Endothelial cell of umbilical vein (primary cell): ENCODE measurements at regions not wholly inside any gene's neighbourhood (a gene's known extent, or its start where the extent isn't known, plus 50 kb on each side); places are given as distances from the start of the nearest gene placed in this dataset.

Experiments
- BruUV-seq: library from RNA; stranded (reverse); fragments of 400-500 nt; replicated peaks from 2 replicates; lab custom pipeline; 2021; lab: Mats Ljungman, UMichigan
- CTCF ChIA-PET: fragments of 300-600, 350-600 bp; sonication (Branson Sonifier 250); formaldehyde crosslinking; loops from one replicate; lab custom pipeline; 2021; ENCODE audit warnings: antibody characterized with exemption, inconsistent platforms; lab: Charles Lee
- POLR2A ChIA-PET: fragments of 300-600, 350-600 bp; sonication (Branson Sonifier 250); formaldehyde crosslinking; loops from one replicate; lab custom pipeline; 2021; ENCODE audit warnings: antibody characterized with exemption, inconsistent platforms; lab: Charles Lee
- DNase-seq: peaks from one replicate; pipeline ENCODE4 v3.0.0-alpha.2; 2011; ENCODE audit warnings: low read depth, low spot score
- FAIRE-seq: peaks from 2 replicates; lab custom pipeline; 2011; peaks lifted over from hg19 to GRCh38; lab: Jason Lieb, UNC
- H2AFZ ChIP-seq: 2 replicates; pipeline ENCODE4 v1.6.0; 2012; ENCODE audit warnings: low read depth, low read length, control low read depth, inconsistent platforms
- H3K27ac ChIP-seq: 2 replicates; pipeline ENCODE4 v1.5.1; 2011; ENCODE audit warnings: low read depth, mild to moderate bottlenecking, control low read depth, low read length, moderate library complexity; ENCODE audit not compliant: insufficient read depth
- H3K27me3 ChIP-seq, 2 experiments: 2 replicates each; pipeline versions ENCODE4 v1.6.0 to v1.6.1; 2011; ENCODE audit warnings: low read length in 2 of 2, mixed read lengths in 1 of 2; ENCODE audit not compliant: control insufficient read depth in 2 of 2, insufficient read depth in 2 of 2
- H3K36me3 ChIP-seq, 2 experiments: 2 replicates in 1 of 2; 3 replicates in 1 of 2; pipeline ENCODE4 v1.5.1; 2011; ENCODE audit warnings: low read length in 2 of 2, mild to moderate bottlenecking in 1 of 2, moderate library complexity in 1 of 2; ENCODE audit not compliant: control insufficient read depth in 2 of 2, insufficient read depth in 2 of 2; ENCODE audit errors: extremely low read depth in 1 of 2
- H3K4me1 ChIP-seq: 3 replicates; pipeline ENCODE4 v1.5.1; 2011; ENCODE audit warnings: mild to moderate bottlenecking, low read length; ENCODE audit not compliant: control insufficient read depth, insufficient read depth; ENCODE audit errors: extremely low read depth
- H3K4me2 ChIP-seq: 2 replicates; pipeline ENCODE4 v1.6.1; 2011; ENCODE audit warnings: low read length, control low read depth, mixed read lengths; ENCODE audit not compliant: insufficient read depth
- H3K4me3 ChIP-seq, 3 experiments: fragments of 200-600 bp in 1 of 3; sonication (generic), shearing (Covaris generic) in 1 of 3; replicated peaks in 1 of 3; 2 replicates each; pipeline ENCODE4 v1.5.1; 2011 to 2016; ENCODE audit warnings: control low read depth in 3 of 3, low read length in 3 of 3, mild to moderate bottlenecking in 2 of 3, inconsistent platforms in 1 of 3, low read depth in 1 of 3, moderate library complexity in 1 of 3; ENCODE audit not compliant: insufficient read depth in 1 of 3
- H3K79me2 ChIP-seq: 2 replicates; pipeline ENCODE4 v1.6.0; 2012; ENCODE audit warnings: low read length, inconsistent platforms; ENCODE audit not compliant: control insufficient read depth, insufficient read depth
- H3K9ac ChIP-seq: replicated peaks from 2 replicates; pipeline ENCODE3; 2011; ENCODE audit warnings: low read length, control low read depth; ENCODE audit not compliant: insufficient read depth; ENCODE audit errors: extremely low read depth
- H3K9me1 ChIP-seq: replicated peaks from 3 replicates; pipeline ENCODE4 v1.6.0; 2011; ENCODE audit warnings: mild to moderate bottlenecking, low read length; ENCODE audit not compliant: control insufficient read depth, insufficient read depth; ENCODE audit errors: extremely low read depth
- H3K9me3 ChIP-seq: replicated peaks from 2 replicates; pipeline ENCODE4 v1.5.1; 2012; ENCODE audit warnings: low read length, inconsistent platforms; ENCODE audit not compliant: control insufficient read depth, insufficient read depth
- H4K20me1 ChIP-seq: replicated peaks from 2 replicates; pipeline ENCODE3; 2011; ENCODE audit warnings: mild to moderate bottlenecking, low read length; ENCODE audit not compliant: control insufficient read depth, insufficient read depth; ENCODE audit errors: extremely low read depth
- CTCF ChIP-seq, 2 donors: IDR thresholded peaks; 1 replicate in 1 of 2; 2 replicates in 1 of 2; pipeline ENCODE4 v1.5.1; 2011; ENCODE audit warnings: low read length in 2 of 2, mild to moderate bottlenecking in 2 of 2, moderate library complexity in 2 of 2, control low read depth in 1 of 2, inconsistent platforms in 1 of 2, low read depth in 1 of 2; ENCODE audit not compliant: insufficient read depth in 1 of 2; ENCODE audit errors: extremely low read depth in 1 of 2
- EZH2 ChIP-seq: IDR thresholded peaks from 2 replicates; pipeline ENCODE4 v1.6.1; 2012; ENCODE audit warnings: borderline replicate concordance, low read depth, mild to moderate bottlenecking, moderate library complexity, low read length, inconsistent platforms; ENCODE audit not compliant: severe bottlenecking
- FOS ChIP-seq: IDR thresholded peaks from 2 replicates; pipeline ENCODE4 v1.6.1; 2011; ENCODE audit warnings: mild to moderate bottlenecking, low read length, moderate library complexity, borderline replicate concordance; ENCODE audit not compliant: insufficient read depth
- JUN ChIP-seq: IDR thresholded peaks from 2 replicates; pipeline ENCODE4 v1.6.1; 2011; ENCODE audit warnings: borderline replicate concordance, low read depth; ENCODE audit not compliant: insufficient read length, insufficient read depth
- MAX ChIP-seq: IDR thresholded peaks from 2 replicates; pipeline ENCODE4 v1.6.1; 2011; ENCODE audit not compliant: insufficient read depth, insufficient read length
- MYC ChIP-seq: IDR thresholded peaks from one replicate; pipeline ENCODE4 v1.6.1; 2011; ENCODE audit warnings: mild to moderate bottlenecking, low read depth, low read length
- POLR2A ChIP-seq: IDR thresholded peaks from 2 replicates; pipeline ENCODE4 v1.6.1; 2012; ENCODE audit warnings: low read depth, mild to moderate bottlenecking, control low read depth, low read length
- POLR2AphosphoS5 ChIP-seq: IDR thresholded peaks from 2 replicates; pipeline ENCODE4 v1.6.1; 2012; ENCODE audit warnings: low read depth, mild to moderate bottlenecking, control low read depth, low read length, moderate library complexity; ENCODE audit not compliant: insufficient read depth
- dilution Hi-C: fragments of 300-500 bp; cut with MboI; formaldehyde crosslinking; loops from one replicate; pipeline ENCODE4 v1.15.0; 2019; ENCODE audit warnings: low sequenced_read_pairs; ENCODE audit not compliant: extremely low pct_ligation_motif_present
- intact Hi-C: fragments of 100-400 bp; cut with micrococcal nuclease; formaldehyde crosslinking; loops from one replicate; pipeline ENCODE4 v1.10.0; 2022

GRCh38 chr5:66246608-66247007, 102.5 kb downstream of the SREK1 start:
- Histone ChIP-seq H3K9ac (no peak overlapping the region), H3K4me1 (no peaks in the 10 kb centered on the region), H3K27ac (no peak overlapping the region), H4K20me1 (no peaks in the 10 kb centered on the region), H3K9me3 (no peaks in the 10 kb centered on the region), H3K9me1 (no peaks in the 10 kb centered on the region), H3K27me3 (peaks cover 0 to 3% of the 10 kb centered on the region in 2 experiments), H2AFZ (no peak overlapping the region), H3K36me3 (no peaks in the 10 kb centered on the region), H3K79me2 (no peaks in the 10 kb centered on the region), H3K4me3 (no peak overlapping the region), H3K4me2 (no peak overlapping the region)
- DNase-seq (no peak), FAIRE-seq (no peak)
- ChIA-PET POLR2A (no interaction called here), CTCF (no interaction called here)
- intact Hi-C loops = no loop called here
- TF ChIP-seq JUN (no peak), CTCF (IDR thresholded peaks at IDR 0.05; ENCODE audit: extremely low read depth in 1 of 2, insufficient read depth in 1 of 2, low read depth in 1 of 2, low read length in 2 of 2) (no peak), POLR2AphosphoS5 (no peak), EZH2 (no peak), MAX (no peak), FOS (no peak), POLR2A (no peak), MYC (no peak)
- no TSS peak for BruUV-seq
- dilution Hi-C loops = no loop called here
